Neuronal stem cell (in vitro differentiated cells): ENCODE measurements at regions not wholly inside any gene's neighbourhood (a gene's known extent, or its start where the extent isn't known, plus 50 kb on each side); places are given as distances from the start of the nearest gene placed in this dataset.

Experiments used
- DNase-seq: peaks from one replicate; pipeline ENCODE4 v3.0.0-alpha.2; 2013; ENCODE audit warnings: low spot score
- H2AFZ ChIP-seq: one replicate; pipeline ENCODE4 v1.6.1; 2013; ENCODE audit warnings: mild to moderate bottlenecking, low read length, inconsistent platforms
- H2AK5ac ChIP-seq: 2 replicates; pipeline ENCODE4 v1.6.1; 2013; ENCODE audit warnings: low read depth, mild to moderate bottlenecking, inconsistent platforms, low read length, moderate library complexity, mixed read lengths
- H2BK120ac ChIP-seq: 2 replicates; pipeline ENCODE4 v1.6.1; 2013; ENCODE audit warnings: low read depth, mild to moderate bottlenecking, inconsistent platforms, low read length, moderate library complexity, mixed read lengths
- H2BK12ac ChIP-seq: one replicate; pipeline ENCODE4 v1.6.1; 2013; ENCODE audit warnings: low read length, inconsistent platforms
- H2BK15ac ChIP-seq: 2 replicates; pipeline ENCODE4 v1.6.1; 2013; ENCODE audit warnings: mild to moderate bottlenecking, low read length, inconsistent platforms, mixed read lengths
- H2BK5ac ChIP-seq: one replicate; pipeline ENCODE4 v1.6.1; 2013; ENCODE audit warnings: inconsistent platforms, mild to moderate bottlenecking, low read length, moderate library complexity
- H3K14ac ChIP-seq: one replicate; pipeline ENCODE4 v1.6.1; 2013; ENCODE audit warnings: low read length, inconsistent platforms
- H3K18ac ChIP-seq: 2 replicates; pipeline ENCODE4 v1.6.1; 2013; ENCODE audit warnings: low read length, inconsistent platforms
- H3K23ac ChIP-seq: 2 replicates; pipeline ENCODE4 v1.6.1; 2013; ENCODE audit warnings: low read depth, mild to moderate bottlenecking, mixed read lengths, low read length, inconsistent platforms; ENCODE audit not compliant: poor library complexity
- H3K27ac ChIP-seq: replicated peaks from 3 replicates; pipeline ENCODE4 v1.5.1; 2013; ENCODE audit warnings: low read length, inconsistent platforms
- H3K27me3 ChIP-seq, 3 experiments: 2 replicates each; pipeline ENCODE4 v1.6.1; 2013; ENCODE audit warnings: low read length in 3 of 3, mild to moderate bottlenecking in 2 of 3, inconsistent platforms in 1 of 3, low read depth in 1 of 3, mixed read lengths in 1 of 3, moderate library complexity in 1 of 3; ENCODE audit not compliant: control insufficient read depth in 3 of 3, insufficient read depth in 3 of 3
- H3K36me3 ChIP-seq, 2 donors: replicated peaks in 1 of 2; 2 replicates each; pipeline ENCODE4 v1.6.1; 2013; ENCODE audit warnings: low read length in 2 of 2; ENCODE audit not compliant: control insufficient read depth in 2 of 2, insufficient read depth in 2 of 2
- H3K4ac ChIP-seq: 2 replicates; pipeline ENCODE4 v1.6.1; 2013; ENCODE audit warnings: inconsistent platforms, mild to moderate bottlenecking, low read length, moderate library complexity
- H3K4me1 ChIP-seq, 2 donors: 1 replicate in 1 of 2; 2 replicates in 1 of 2; pipeline ENCODE4 v1.6.1; 2013; ENCODE audit warnings: low read length in 2 of 2, low read depth in 1 of 2; ENCODE audit not compliant: control insufficient read depth in 2 of 2, insufficient read depth in 1 of 2
- H3K4me2 ChIP-seq: one replicate; pipeline ENCODE4 v1.6.1; 2013; ENCODE audit warnings: mild to moderate bottlenecking, low read length, inconsistent platforms; ENCODE audit not compliant: insufficient read depth, poor library complexity, severe bottlenecking
- H3K4me3 ChIP-seq, 2 donors: 2 replicates each; pipeline ENCODE4 v1.5.1; 2013; ENCODE audit warnings: low read length in 2 of 2, mild to moderate bottlenecking in 2 of 2, inconsistent platforms in 1 of 2, moderate library complexity in 1 of 2
- H3K79me1 ChIP-seq: one replicate; pipeline ENCODE4 v1.6.1; 2013; ENCODE audit warnings: low read depth, mild to moderate bottlenecking, inconsistent platforms, low read length, moderate library complexity
- H3K9ac ChIP-seq: one replicate; pipeline ENCODE4 v1.6.1; 2013; ENCODE audit warnings: mild to moderate bottlenecking, low read depth, low read length, inconsistent platforms; ENCODE audit not compliant: poor library complexity
- H3K9me3 ChIP-seq, 2 donors: replicated peaks in 1 of 2; 2 replicates each; pipeline versions ENCODE3 to v1.6.1; 2013; ENCODE audit warnings: low read length in 2 of 2, mild to moderate bottlenecking in 2 of 2, inconsistent platforms in 1 of 2, low read depth in 1 of 2, mixed read lengths in 1 of 2, moderate library complexity in 1 of 2; ENCODE audit not compliant: control insufficient read depth in 2 of 2, insufficient read depth in 1 of 2
- H4K8ac ChIP-seq: one replicate; pipeline ENCODE4 v1.6.1; 2013; ENCODE audit warnings: low read depth, mild to moderate bottlenecking, inconsistent platforms, low read length, moderate library complexity
- H4K91ac ChIP-seq: one replicate; pipeline ENCODE4 v1.6.1; 2013; ENCODE audit warnings: low read length, low read depth, mild to moderate bottlenecking, inconsistent platforms; ENCODE audit not compliant: poor library complexity
- WGBS, 2 donors: extraction: QIAGEN DNeasy Blood & Tissue Kit; methylation state at CpG; one replicate each; pipeline ENCODE4 v1.1.7; 2013; ENCODE audit warnings: missing lambda C conversion rate in 2 of 2, mixed read lengths in 1 of 2; ENCODE audit not compliant: insufficient read length in 2 of 2, insufficient replicate concordance in 1 of 2; ENCODE audit errors: extremely low coverage in 2 of 2; 5-methylcytosine and 5-hydroxymethylcytosine counted together

GRCh38 chr9:7704543-7704942 is 95.0 kb downstream of the DMAC1 start:
- H2BK5ac ChIP-seq = no peak overlapping the region
- no peak for DNase-seq
- no peak overlapping the region for H4K91ac ChIP-seq
- H3K27me3 ChIP-seq = no peaks in the 10 kb centered on the region
- no peaks in the 10 kb centered on the region for H3K36me3 ChIP-seq
- no peak overlapping the region for H3K23ac ChIP-seq
- H2AK5ac ChIP-seq = no peak overlapping the region
- H2BK15ac ChIP-seq = no peak overlapping the region
- H2AFZ ChIP-seq = no peak overlapping the region
- H2BK120ac ChIP-seq = no peak overlapping the region
- H4K8ac ChIP-seq = no peak overlapping the region
- H3K18ac ChIP-seq = no peak overlapping the region
- no peak overlapping the region for H3K14ac ChIP-seq
- no peak overlapping the region for H3K4me2 ChIP-seq
- no peak overlapping the region for H3K9ac ChIP-seq
- H3K27ac ChIP-seq = no peak overlapping the region
- WGBS, 2 donors = no CpG with 5 or more reads among the region's 1 CpG
- H3K4ac ChIP-seq = no peak overlapping the region
- H3K4me1 ChIP-seq = peaks cover 0 to 4% of the 10 kb centered on the region in 2 donors
- H3K79me1 ChIP-seq = no peaks in the 10 kb centered on the region
- H3K9me3 ChIP-seq = no peaks in the 10 kb centered on the region
- no peak overlapping the region for H3K4me3 ChIP-seq
- H2BK12ac ChIP-seq = no peak overlapping the region

- no peak overlapping the region for H3K4ac ChIP-seq
- H3K9me3 ChIP-seq = no peaks in the 10 kb centered on the region
- no peaks in the 10 kb centered on the region for H3K36me3 ChIP-seq
- no peak overlapping the region for H4K91ac ChIP-seq
- no peak overlapping the region for H3K4me3 ChIP-seq
- H2AK5ac ChIP-seq = no peak overlapping the region
- H2BK5ac ChIP-seq = no peak overlapping the region
- H3K27ac ChIP-seq = no peak overlapping the region
- H2BK15ac ChIP-seq = no peak overlapping the region
- no peak for DNase-seq
- H4K8ac ChIP-seq = no peak overlapping the region
- H2BK12ac ChIP-seq = no peak overlapping the region
- H3K18ac ChIP-seq = no peak overlapping the region
- no peaks in the 10 kb centered on the region for H3K79me1 ChIP-seq
- no peak overlapping the region for H2AFZ ChIP-seq
- H3K4me2 ChIP-seq = no peak overlapping the region
- H3K14ac ChIP-seq = no peak overlapping the region
- peaks cover 4 to 8% of the 10 kb centered on the region in 2 donors for H3K4me1 ChIP-seq
- H3K23ac ChIP-seq = no peak overlapping the region
- H2BK120ac ChIP-seq = no peak overlapping the region
- no peak overlapping the region for H3K9ac ChIP-seq
- WGBS, 2 donors = no CpG with 5 or more reads among the region's 2 CpGs
- no peaks in the 10 kb centered on the region for H3K27me3 ChIP-seq
Observed at GRCh38 chr9:7691909-7692308, 107.7 kb downstream of the DMAC1 start.

GRCh38 chr9:7690014-7690413 is 109.6 kb downstream of the DMAC1 start:
- Histone ChIP-seq H3K36me3 (no peaks in the 10 kb centered on the region), H3K79me1 (no peaks in the 10 kb centered on the region), H3K23ac (no peak overlapping the region), H2AFZ (no peak overlapping the region), H2BK120ac (no peak overlapping the region), H3K9me3 (no peaks in the 10 kb centered on the region), H2AK5ac (no peak overlapping the region), H3K4ac (no peak overlapping the region), H3K4me1 (peaks cover 4 to 8% of the 10 kb centered on the region in 2 donors), H3K9ac (no peak overlapping the region), H4K8ac (no peak overlapping the region), H3K27me3 (no peaks in the 10 kb centered on the region), H2BK12ac (no peak overlapping the region), H2BK5ac (no peak overlapping the region), H2BK15ac (no peak overlapping the region), H3K4me3 (no peak overlapping the region), H4K91ac (no peak overlapping the region), H3K18ac (no peak overlapping the region), H3K14ac (no peak overlapping the region), H3K27ac (no peak overlapping the region), H3K4me2 (no peak overlapping the region)
- no peak for DNase-seq

GRCh38 chr9:7688626-7689025 is 111.0 kb downstream of the DMAC1 start:
- Histone ChIP-seq H3K14ac (no peak overlapping the region), H3K27ac (no peak overlapping the region), H2AFZ (no peak overlapping the region), H2BK15ac (no peak overlapping the region), H3K18ac (no peak overlapping the region), H3K36me3 (no peaks in the 10 kb centered on the region), H3K23ac (no peak overlapping the region), H3K4me3 (no peak overlapping the region), H3K4me2 (no peak overlapping the region), H3K4me1 (peaks cover 4 to 8% of the 10 kb centered on the region in 2 donors), H4K91ac (no peak overlapping the region), H3K9me3 (no peaks in the 10 kb centered on the region), H2BK5ac (no peak overlapping the region), H3K27me3 (no peaks in the 10 kb centered on the region), H2BK12ac (no peak overlapping the region), H2AK5ac (no peak overlapping the region), H3K4ac (no peak overlapping the region), H3K9ac (no peak overlapping the region), H3K79me1 (no peaks in the 10 kb centered on the region), H4K8ac (no peak overlapping the region), H2BK120ac (no peak overlapping the region)
- no peak for DNase-seq
- no CpG with 5 or more reads among the region's 1 CpG for WGBS, 2 donors
